ENCODE measurements at regions not wholly inside any gene's neighbourhood (a gene's known extent, or its start where the extent isn't known, plus 50 kb on each side); places are given as distances from the start of the nearest gene placed in this dataset.

DNA sequence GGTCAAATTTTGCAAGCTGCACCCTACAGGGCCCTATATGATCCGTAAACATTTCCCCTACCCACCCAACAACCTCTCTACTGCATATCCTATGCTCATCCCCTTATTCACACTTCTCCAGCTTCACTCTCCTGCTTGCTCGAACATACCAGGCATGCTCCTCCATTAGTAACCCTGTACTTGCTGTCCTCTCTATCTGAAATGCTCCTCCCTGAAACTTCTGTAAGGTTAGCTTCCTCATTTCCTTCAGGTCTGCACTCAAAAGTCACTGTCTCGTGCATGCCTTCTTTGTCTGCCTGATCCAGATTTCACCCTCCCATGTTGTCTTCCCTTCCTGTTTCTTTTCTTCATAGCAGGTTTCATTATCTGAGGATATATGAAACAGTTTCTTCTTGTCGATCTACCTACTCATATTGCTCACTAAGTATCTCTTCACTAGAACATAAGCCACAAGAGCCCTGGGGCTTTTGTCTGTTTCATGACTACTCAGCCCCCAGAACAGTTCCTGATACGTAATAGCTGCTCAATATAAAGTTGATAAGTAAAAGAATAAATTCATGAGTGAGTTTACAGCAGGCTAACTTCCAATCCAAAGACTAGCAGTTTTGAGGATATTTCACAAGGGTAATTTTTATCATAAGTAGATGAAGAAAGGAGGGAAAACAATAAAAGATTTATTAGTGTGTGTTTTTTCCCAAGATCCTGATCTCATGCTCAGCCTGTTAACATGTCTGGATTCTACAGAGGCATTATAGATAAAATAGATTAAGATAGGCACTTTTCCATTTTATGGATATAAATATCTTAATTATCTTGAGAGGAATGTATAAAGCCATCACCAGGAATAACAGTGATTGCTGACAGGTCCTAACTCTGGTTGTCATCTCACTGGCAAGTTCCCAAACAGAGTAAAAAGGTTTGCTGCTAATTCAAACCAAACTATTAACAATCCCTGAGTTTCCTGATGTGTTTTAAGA, 392.5 kb upstream of the ESRRG start:
- Histone ChIP-seq H3K9me3 (ENCODE audit: low read length) (no peaks in the 10 kb centered on the region), H4K20me1 (ENCODE audit: insufficient read depth, low read length) (no peaks in the 10 kb centered on the region), H3K4me3 (ENCODE audit: low read depth, low read length, poor library complexity, severe bottlenecking) (no peak overlapping the region), H3K9me2 (ENCODE audit: insufficient read depth, low read length) (no peaks in the 10 kb centered on the region), H3K79me2 (ENCODE audit: insufficient read depth, low read depth, low read length) (no peaks in the 10 kb centered on the region), H3K4me2 (ENCODE audit: low read length) (no peak overlapping the region), H3K4me1 (ENCODE audit: insufficient read depth, low read length, poor library complexity, severe bottlenecking) (no peaks in the 10 kb centered on the region), H2AFZ (ENCODE audit: low read length) (no peak overlapping the region), H3K27ac (ENCODE audit: low read depth, low read length, poor library complexity, severe bottlenecking) (no peak overlapping the region), H3K36me3 (ENCODE audit: insufficient read depth, low read length) (no peaks in the 10 kb centered on the region)
- ChIA-PET POLR2A (no interaction called here), CTCF (ENCODE audit: unreplicated experiment) (no interaction called here)
- DNase-seq (ENCODE audit: low spot score) = no peak
- no TSS peak for BruUV-seq (replicated peaks)
- TF ChIP-seq, protein P1, sequence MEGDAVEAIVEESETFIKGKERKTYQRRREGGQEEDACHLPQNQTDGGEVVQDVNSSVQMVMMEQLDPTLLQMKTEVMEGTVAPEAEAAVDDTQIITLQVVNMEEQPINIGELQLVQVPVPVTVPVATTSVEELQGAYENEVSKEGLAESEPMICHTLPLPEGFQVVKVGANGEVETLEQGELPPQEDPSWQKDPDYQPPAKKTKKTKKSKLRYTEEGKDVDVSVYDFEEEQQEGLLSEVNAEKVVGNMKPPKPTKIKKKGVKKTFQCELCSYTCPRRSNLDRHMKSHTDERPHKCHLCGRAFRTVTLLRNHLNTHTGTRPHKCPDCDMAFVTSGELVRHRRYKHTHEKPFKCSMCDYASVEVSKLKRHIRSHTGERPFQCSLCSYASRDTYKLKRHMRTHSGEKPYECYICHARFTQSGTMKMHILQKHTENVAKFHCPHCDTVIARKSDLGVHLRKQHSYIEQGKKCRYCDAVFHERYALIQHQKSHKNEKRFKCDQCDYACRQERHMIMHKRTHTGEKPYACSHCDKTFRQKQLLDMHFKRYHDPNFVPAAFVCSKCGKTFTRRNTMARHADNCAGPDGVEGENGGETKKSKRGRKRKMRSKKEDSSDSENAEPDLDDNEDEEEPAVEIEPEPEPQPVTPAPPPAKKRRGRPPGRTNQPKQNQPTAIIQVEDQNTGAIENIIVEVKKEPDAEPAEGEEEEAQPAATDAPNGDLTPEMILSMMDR (conservative IDR thresholded peaks at IDR 0.05; ENCODE audit: low read length) = no peak
- TF ChIP-seq EZH2phosphoT487 (IDR thresholded peaks at IDR 0.05; ENCODE audit: borderline replicate concordance, low read depth, low read length) = no peak
- intact Hi-C loops (cut with micrococcal nuclease; ENCODE audit: unreplicated experiment) = no loop called here

- Histone ChIP-seq H3K27ac (ENCODE audit: low read depth, low read length, poor library complexity, severe bottlenecking) (no peak overlapping the region), H3K9me3 (ENCODE audit: low read length) (no peaks in the 10 kb centered on the region), H4K20me1 (ENCODE audit: insufficient read depth, low read length) (no peaks in the 10 kb centered on the region), H3K79me2 (ENCODE audit: insufficient read depth, low read depth, low read length) (no peaks in the 10 kb centered on the region), H3K36me3 (ENCODE audit: insufficient read depth, low read length) (no peaks in the 10 kb centered on the region), H3K4me1 (ENCODE audit: insufficient read depth, low read length, poor library complexity, severe bottlenecking) (no peaks in the 10 kb centered on the region), H3K9me2 (ENCODE audit: insufficient read depth, low read length) (no peaks in the 10 kb centered on the region), H3K4me3 (ENCODE audit: low read depth, low read length, poor library complexity, severe bottlenecking) (no peak overlapping the region), H2AFZ (ENCODE audit: low read length) (no peak overlapping the region), H3K4me2 (ENCODE audit: low read length) (no peak overlapping the region)
- POLR2A ChIA-PET = interaction anchor here (0.6 to 0.7 kb wide), 2 partner anchors 145 to 620 kb away, joined by 3 read pairs; no protein-coding TSS in a partner anchor
- TF ChIP-seq EZH2phosphoT487 (IDR thresholded peaks at IDR 0.05; ENCODE audit: borderline replicate concordance, low read depth, low read length) = no peak
- TF ChIP-seq, protein P1 (conservative IDR thresholded peaks at IDR 0.05; ENCODE audit: low read length) = no peak
- BruUV-seq (replicated peaks) = no TSS peak
- CTCF ChIA-PET (ENCODE audit: unreplicated experiment) = no interaction called here
- DNase-seq (ENCODE audit: low spot score) = no peak
- intact Hi-C loops (cut with micrococcal nuclease; ENCODE audit: unreplicated experiment) = no loop called here
These were observed 386.7 kb upstream of the ESRRG start for GRCh38 chr1:217109928-217110327.

Measured in OCI-LY7 (cell line).